T-helper 1 cell treated with Interleukin-12 subunit alpha and Interleukin-12 subunit beta and Interleukin-4 antibody, amounts not matched to agents 30 μg/mL and 1 μg/mL, for 36 hours (primary cell): ENCODE measurements at regions not wholly inside any gene's neighbourhood (a gene's known extent, or its start where the extent isn't known, plus 50 kb on each side); places are given as distances from the start of the nearest gene placed in this dataset.
"Not testable (repeated sequence)": the region's sequence is repeated elsewhere in the genome, so short reads cannot be mapped to it uniquely, and the experiment has no call there.

ENCODE experiments used
- H3K27ac Mint-ChIP-seq: one replicate; pipeline ENCODE4 v1.8.0; 2021; ENCODE audit warnings: mild to moderate bottlenecking, mixed read lengths
- H3K27me3 Mint-ChIP-seq: one replicate; pipeline ENCODE4 v1.8.0; 2021; ENCODE audit warnings: low read depth, mixed read lengths
- H3K36me3 Mint-ChIP-seq: one replicate; pipeline ENCODE4 v1.8.0; 2021; ENCODE audit warnings: low read depth, mixed read lengths
- H3K4me1 Mint-ChIP-seq: one replicate; pipeline ENCODE4 v1.8.0; 2021; ENCODE audit warnings: low read depth, mixed read lengths
- H3K4me3 Mint-ChIP-seq: one replicate; pipeline ENCODE4 v1.8.0; 2021; ENCODE audit warnings: mild to moderate bottlenecking, moderate library complexity, mixed read lengths
- H3K9me3 Mint-ChIP-seq: one replicate; pipeline ENCODE4 v1.8.0; 2021; ENCODE audit warnings: mixed read lengths

GRCh38 chr21:27984663-27985325 lies 1007.9 kb downstream of the LTN1 start:
- H3K27me3 Mint-ChIP-seq, H3K9me3 Mint-ChIP-seq, H3K36me3 Mint-ChIP-seq, H3K4me3 Mint-ChIP-seq, H3K4me1 Mint-ChIP-seq, H3K27ac Mint-ChIP-seq: not testable (repeated sequence)

- not testable (repeated sequence) for H3K27me3 Mint-ChIP-seq, H3K36me3 Mint-ChIP-seq, H3K27ac Mint-ChIP-seq, H3K4me3 Mint-ChIP-seq, H3K9me3 Mint-ChIP-seq, H3K4me1 Mint-ChIP-seq
Measured at GRCh38 chr21:27979446-27979845, 1012.6 kb upstream of the ADAMTS5 start.

GRCh38 chr21:27975514-27975913 lies 1008.6 kb upstream of the ADAMTS5 start:
- H3K9me3 Mint-ChIP-seq, result peaks cover 3% of the 10 kb centered on the region
- H3K4me3 Mint-ChIP-seq, result no peak overlapping the region
- no peaks in the 10 kb centered on the region for H3K4me1 Mint-ChIP-seq
- H3K27me3 Mint-ChIP-seq, result no peaks in the 10 kb centered on the region
- no peaks in the 10 kb centered on the region for H3K36me3 Mint-ChIP-seq
- no peak overlapping the region for H3K27ac Mint-ChIP-seq

- H3K9me3 Mint-ChIP-seq, H3K4me3 Mint-ChIP-seq, H3K27me3 Mint-ChIP-seq, H3K4me1 Mint-ChIP-seq, H3K27ac Mint-ChIP-seq, H3K36me3 Mint-ChIP-seq: not testable (repeated sequence)
Measured at GRCh38 chr21:27974152-27974551, 1007.3 kb upstream of the ADAMTS5 start.

GRCh38 chr21:27968240-27968639 lies 1001.4 kb upstream of the ADAMTS5 start:
- not testable (repeated sequence) for H3K36me3 Mint-ChIP-seq, H3K27ac Mint-ChIP-seq, H3K27me3 Mint-ChIP-seq, H3K4me1 Mint-ChIP-seq, H3K4me3 Mint-ChIP-seq
- peaks cover 13% of the 10 kb centered on the region for H3K9me3 Mint-ChIP-seq

- Mint-ChIP-seq H3K9me3 (no peaks in the 10 kb centered on the region), H3K27me3 (no peaks in the 10 kb centered on the region), H3K27ac (no peak overlapping the region), H3K4me1 (no peaks in the 10 kb centered on the region), H3K4me3 (no peak overlapping the region), H3K36me3 (no peaks in the 10 kb centered on the region)
Measured at GRCh38 chr21:27954543-27955165, 987.8 kb upstream of the ADAMTS5 start.

- H3K9me3 Mint-ChIP-seq, result no peaks in the 10 kb centered on the region
- no peak overlapping the region for H3K27ac Mint-ChIP-seq
- no peak overlapping the region for H3K4me3 Mint-ChIP-seq
Measured at GRCh38 chr21:27953340-27954045, 986.6 kb upstream of the ADAMTS5 start.

GRCh38 chr21:27949093-27949492 lies 982.2 kb upstream of the ADAMTS5 start:
- H3K4me1 Mint-ChIP-seq, H3K36me3 Mint-ChIP-seq, H3K27ac Mint-ChIP-seq, H3K9me3 Mint-ChIP-seq, H3K4me3 Mint-ChIP-seq, H3K27me3 Mint-ChIP-seq: not testable (repeated sequence)

More at GRCh38 chr21:27953340-27954045, 986.6 kb upstream of the ADAMTS5 start:
- Mint-ChIP-seq H3K4me1 (no peaks in the 10 kb centered on the region), H3K36me3 (no peaks in the 10 kb centered on the region), H3K27me3 (no peaks in the 10 kb centered on the region)

- H3K36me3 Mint-ChIP-seq, H3K27me3 Mint-ChIP-seq, H3K4me1 Mint-ChIP-seq, H3K4me3 Mint-ChIP-seq, H3K9me3 Mint-ChIP-seq, H3K27ac Mint-ChIP-seq: not testable (repeated sequence)
Measured at GRCh38 chr21:27930108-27930767, 963.4 kb upstream of the ADAMTS5 start.

- not testable (repeated sequence) for H3K9me3 Mint-ChIP-seq, H3K4me1 Mint-ChIP-seq, H3K27ac Mint-ChIP-seq, H3K36me3 Mint-ChIP-seq, H3K4me3 Mint-ChIP-seq, H3K27me3 Mint-ChIP-seq
Measured at GRCh38 chr21:27929179-27929578, 962.3 kb upstream of the ADAMTS5 start.

GRCh38 chr21:27928534-27929115 lies 961.7 kb upstream of the ADAMTS5 start:
- H3K27me3 Mint-ChIP-seq, H3K9me3 Mint-ChIP-seq, H3K36me3 Mint-ChIP-seq, H3K27ac Mint-ChIP-seq, H3K4me1 Mint-ChIP-seq, H3K4me3 Mint-ChIP-seq: not testable (repeated sequence)

GRCh38 chr21:27921421-27921820 lies 954.5 kb upstream of the ADAMTS5 start:
- not testable (repeated sequence) for H3K27ac Mint-ChIP-seq, H3K27me3 Mint-ChIP-seq, H3K4me3 Mint-ChIP-seq

GRCh38 chr21:27917966-27918365 lies 951.1 kb upstream of the ADAMTS5 start:
- not testable (repeated sequence) for H3K27ac Mint-ChIP-seq, H3K4me3 Mint-ChIP-seq, H3K4me1 Mint-ChIP-seq, H3K27me3 Mint-ChIP-seq, H3K36me3 Mint-ChIP-seq
- H3K9me3 Mint-ChIP-seq, result peaks cover 20% of the 10 kb centered on the region

More at GRCh38 chr21:27921421-27921820, 954.5 kb upstream of the ADAMTS5 start:
- peaks cover 15% of the 10 kb centered on the region for H3K9me3 Mint-ChIP-seq
- not testable (repeated sequence) for H3K36me3 Mint-ChIP-seq, H3K4me1 Mint-ChIP-seq

- not testable (repeated sequence) for H3K27me3 Mint-ChIP-seq, H3K4me3 Mint-ChIP-seq, H3K36me3 Mint-ChIP-seq, H3K27ac Mint-ChIP-seq, H3K4me1 Mint-ChIP-seq
- H3K9me3 Mint-ChIP-seq, result peaks cover 13% of the 10 kb centered on the region
Measured at GRCh38 chr21:27916326-27916725, 949.4 kb upstream of the ADAMTS5 start.

- H3K4me1 Mint-ChIP-seq, H3K36me3 Mint-ChIP-seq, H3K27me3 Mint-ChIP-seq, H3K27ac Mint-ChIP-seq, H3K4me3 Mint-ChIP-seq: not testable (repeated sequence)
- H3K9me3 Mint-ChIP-seq, result peaks cover 13% of the 10 kb centered on the region
Measured at GRCh38 chr21:27912133-27912532, 945.2 kb upstream of the ADAMTS5 start.
